ENCODE measurements at regions not wholly inside any gene's neighbourhood (a gene's known extent, or its start where the extent isn't known, plus 50 kb on each side); places are given as distances from the start of the nearest gene placed in this dataset.
"Not testable (repeated sequence)": the region's sequence is repeated elsewhere in the genome, so short reads cannot be mapped to it uniquely, and the experiment has no call there.

DNA sequence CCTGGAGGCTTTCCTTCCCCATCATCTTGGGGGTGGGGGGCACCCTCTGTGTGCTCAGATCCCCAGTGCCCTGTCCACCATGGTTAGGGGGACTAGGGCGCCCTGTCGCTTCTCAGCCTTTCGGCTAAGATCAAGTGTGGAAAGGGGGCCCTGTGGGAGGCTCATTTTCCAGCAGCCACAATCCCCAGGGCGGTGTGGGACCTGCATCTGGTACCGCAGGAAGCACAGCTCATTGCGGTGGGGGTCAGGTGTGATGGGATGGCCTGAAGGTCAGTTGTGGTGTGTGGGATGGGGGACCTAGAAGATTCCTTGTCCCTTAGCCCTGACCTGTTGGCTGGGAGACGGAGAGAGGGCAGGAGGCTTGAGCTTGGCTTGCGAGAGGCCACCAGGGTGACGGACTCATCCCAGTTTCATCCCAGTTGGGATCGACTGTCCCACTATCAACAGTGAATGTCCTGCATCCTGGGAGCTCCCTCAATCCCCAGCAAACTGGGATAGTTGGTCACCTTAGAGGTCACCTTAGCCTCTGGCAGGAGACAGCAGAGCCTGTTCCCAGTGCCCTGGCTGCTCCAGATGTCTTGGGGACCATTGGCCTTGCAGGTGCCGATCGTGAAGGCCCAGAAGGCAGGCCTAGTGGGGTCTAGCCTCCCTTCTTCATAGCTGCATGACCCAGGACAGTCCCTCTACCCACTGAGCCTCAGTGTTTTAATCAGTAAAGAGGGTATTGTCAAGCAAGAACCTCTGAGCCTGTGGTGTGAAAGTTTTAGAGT is 64.5 kb upstream of the PMEPA1 start:
- H3K27me3 Mint-ChIP-seq = peaks cover 9% of the 10 kb centered on the region
- H3K36me3 Mint-ChIP-seq = no peaks in the 10 kb centered on the region
- no peak overlapping the region for H3K27ac Mint-ChIP-seq
- H3K4me3 Mint-ChIP-seq = no peak overlapping the region
- no peaks in the 10 kb centered on the region for H3K9me3 Mint-ChIP-seq
- peaks cover 10% of the 10 kb centered on the region for H3K4me1 Mint-ChIP-seq (ENCODE audit: unreplicated experiment)
- TF ChIP-seq, protein P1, sequence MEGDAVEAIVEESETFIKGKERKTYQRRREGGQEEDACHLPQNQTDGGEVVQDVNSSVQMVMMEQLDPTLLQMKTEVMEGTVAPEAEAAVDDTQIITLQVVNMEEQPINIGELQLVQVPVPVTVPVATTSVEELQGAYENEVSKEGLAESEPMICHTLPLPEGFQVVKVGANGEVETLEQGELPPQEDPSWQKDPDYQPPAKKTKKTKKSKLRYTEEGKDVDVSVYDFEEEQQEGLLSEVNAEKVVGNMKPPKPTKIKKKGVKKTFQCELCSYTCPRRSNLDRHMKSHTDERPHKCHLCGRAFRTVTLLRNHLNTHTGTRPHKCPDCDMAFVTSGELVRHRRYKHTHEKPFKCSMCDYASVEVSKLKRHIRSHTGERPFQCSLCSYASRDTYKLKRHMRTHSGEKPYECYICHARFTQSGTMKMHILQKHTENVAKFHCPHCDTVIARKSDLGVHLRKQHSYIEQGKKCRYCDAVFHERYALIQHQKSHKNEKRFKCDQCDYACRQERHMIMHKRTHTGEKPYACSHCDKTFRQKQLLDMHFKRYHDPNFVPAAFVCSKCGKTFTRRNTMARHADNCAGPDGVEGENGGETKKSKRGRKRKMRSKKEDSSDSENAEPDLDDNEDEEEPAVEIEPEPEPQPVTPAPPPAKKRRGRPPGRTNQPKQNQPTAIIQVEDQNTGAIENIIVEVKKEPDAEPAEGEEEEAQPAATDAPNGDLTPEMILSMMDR (conservative IDR thresholded peaks at IDR 0.05) = no peak
- DNase-seq (ENCODE audit: extremely low spot score, unreplicated experiment) = no peak

DNA sequence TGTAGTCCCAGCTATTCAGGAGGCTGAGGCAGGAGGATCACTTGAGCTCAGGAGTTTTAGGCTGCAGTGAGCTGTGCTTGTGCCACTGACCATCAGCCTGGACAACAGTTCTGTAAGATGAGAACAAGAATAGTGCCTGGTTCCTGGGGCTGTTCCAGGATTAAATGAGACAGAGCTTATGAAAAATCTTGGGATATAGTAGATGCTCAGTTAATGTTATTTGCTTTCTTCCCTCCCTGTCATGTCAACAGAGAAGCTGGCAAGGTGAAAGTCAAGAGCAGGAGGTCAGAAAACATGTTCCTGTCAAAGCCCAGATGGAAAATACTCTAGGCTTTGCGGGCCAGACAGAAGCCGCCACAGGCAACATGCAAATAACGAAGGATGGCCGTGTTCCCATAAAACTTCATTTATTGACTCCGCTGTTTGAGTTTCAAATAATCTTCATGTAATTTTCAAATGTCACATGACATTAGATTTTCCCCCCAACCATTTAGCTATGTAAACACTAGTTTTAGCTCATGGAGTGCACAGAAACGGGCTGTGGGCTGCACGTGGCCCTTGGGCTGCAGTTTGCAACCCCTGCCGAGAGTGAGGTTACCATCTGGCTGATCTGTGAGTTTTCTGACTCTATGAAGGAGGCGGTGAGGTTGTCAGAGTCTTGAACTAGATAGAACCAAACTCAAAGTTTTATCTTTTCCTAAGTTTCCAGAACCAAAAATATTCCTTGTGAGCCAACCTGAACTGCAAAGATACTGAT is 63.4 kb upstream of the PMEPA1 start:
- no peak for DNase-seq (ENCODE audit: extremely low spot score, unreplicated experiment)
- no peak overlapping the region for H3K27ac Mint-ChIP-seq
- peaks cover 9% of the 10 kb centered on the region for H3K27me3 Mint-ChIP-seq
- no peaks in the 10 kb centered on the region for H3K36me3 Mint-ChIP-seq
- H3K4me1 Mint-ChIP-seq (ENCODE audit: unreplicated experiment) = peaks cover 11% of the 10 kb centered on the region
- no peak overlapping the region for H3K4me3 Mint-ChIP-seq
- H3K9me3 Mint-ChIP-seq = no peaks in the 10 kb centered on the region
- TF ChIP-seq, protein P1 (conservative IDR thresholded peaks at IDR 0.05) = no peak

DNA sequence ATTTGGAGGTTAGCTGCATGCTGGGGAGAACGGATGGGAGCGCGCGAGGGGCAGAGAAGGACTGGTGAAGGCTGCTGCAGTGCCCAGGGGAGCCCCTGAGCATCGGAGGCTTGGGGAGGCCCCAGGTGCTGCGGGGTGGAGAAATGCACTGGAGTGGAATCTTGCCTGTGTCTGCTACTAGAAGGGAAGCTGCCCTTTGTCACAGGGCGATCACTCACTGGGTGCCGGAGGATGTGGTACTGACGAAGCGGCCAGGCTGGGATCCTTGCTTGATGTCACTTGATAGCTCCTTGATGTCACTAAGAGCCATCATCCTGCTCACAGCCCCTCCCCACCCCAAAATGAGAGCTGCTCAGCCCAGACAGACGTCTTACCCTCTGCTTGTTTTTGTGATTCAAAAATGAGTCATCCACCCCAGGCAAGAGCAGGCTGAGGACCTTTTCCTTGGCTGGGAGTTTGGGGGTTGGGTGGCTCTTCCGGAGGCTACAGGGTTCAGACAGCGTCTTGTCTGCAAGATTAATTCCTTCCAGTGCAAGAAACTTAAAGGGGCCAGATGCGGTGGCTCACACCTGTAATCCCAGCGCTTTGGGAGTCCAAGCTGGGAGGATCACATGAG is 62.6 kb upstream of the PMEPA1 start:
- H3K36me3 Mint-ChIP-seq = no peaks in the 10 kb centered on the region
- H3K4me1 Mint-ChIP-seq (ENCODE audit: unreplicated experiment) = peaks cover 11% of the 10 kb centered on the region
- H3K4me3 Mint-ChIP-seq = no peak overlapping the region
- no peak for DNase-seq (ENCODE audit: extremely low spot score, unreplicated experiment)
- H3K9me3 Mint-ChIP-seq = no peaks in the 10 kb centered on the region
- H3K27ac Mint-ChIP-seq = no peak overlapping the region
- peaks cover 9% of the 10 kb centered on the region for H3K27me3 Mint-ChIP-seq
- TF ChIP-seq, protein P1 (conservative IDR thresholded peaks at IDR 0.05) = no peak

DNA sequence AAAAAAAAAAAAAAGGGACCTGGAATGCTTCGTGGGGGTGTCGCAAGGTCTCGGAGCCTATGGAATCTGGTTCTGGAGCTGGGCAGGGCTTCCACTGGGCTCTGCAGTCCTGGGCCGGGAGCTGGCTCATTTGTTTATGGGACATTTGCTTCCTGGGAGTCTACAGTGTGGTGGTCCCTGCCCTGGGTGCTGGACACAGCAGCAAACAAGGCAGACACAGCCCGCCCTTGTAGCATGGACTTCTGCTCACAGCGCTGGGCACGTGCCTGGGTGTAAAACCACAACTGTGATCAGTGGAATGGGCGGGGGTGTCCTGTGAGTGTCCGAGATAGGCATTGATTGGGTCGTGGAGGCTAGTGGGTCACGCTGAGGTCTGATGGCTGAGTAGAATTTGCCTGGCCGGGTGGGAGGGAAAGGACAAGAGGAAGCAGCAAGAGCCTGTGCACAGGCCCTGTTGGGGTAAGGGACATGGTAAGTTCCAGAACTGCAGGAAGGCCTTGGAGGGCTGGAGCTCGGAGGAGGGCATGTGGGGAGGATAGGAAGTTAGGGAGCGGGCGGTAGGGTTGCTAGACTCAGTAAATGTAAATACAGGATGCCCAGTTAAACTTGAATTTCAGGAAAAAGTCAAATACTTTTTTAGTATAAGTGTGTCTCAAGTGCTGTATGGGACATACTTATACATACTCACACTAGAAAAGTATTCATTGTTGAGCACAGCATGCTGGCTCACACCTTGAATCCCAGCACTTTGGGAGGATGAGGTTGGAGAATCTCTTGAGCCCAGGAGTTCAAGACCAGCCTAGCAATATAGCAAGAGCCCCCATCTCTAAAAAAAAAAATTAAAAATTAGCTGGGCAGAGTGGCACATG is 61.3 kb upstream of the PMEPA1 start:
- H3K9me3 Mint-ChIP-seq = no peaks in the 10 kb centered on the region
- H3K4me1 Mint-ChIP-seq (ENCODE audit: unreplicated experiment) = peaks cover 11% of the 10 kb centered on the region
- H3K36me3 Mint-ChIP-seq = no peaks in the 10 kb centered on the region
- no peak for DNase-seq (ENCODE audit: extremely low spot score, unreplicated experiment)
- H3K4me3 Mint-ChIP-seq = peak overlapping the region; percentile 11
- TF ChIP-seq, protein P1 (conservative IDR thresholded peaks at IDR 0.05) = no peak
- no peak overlapping the region for H3K27ac Mint-ChIP-seq
- H3K27me3 Mint-ChIP-seq = peaks cover 9% of the 10 kb centered on the region

DNA sequence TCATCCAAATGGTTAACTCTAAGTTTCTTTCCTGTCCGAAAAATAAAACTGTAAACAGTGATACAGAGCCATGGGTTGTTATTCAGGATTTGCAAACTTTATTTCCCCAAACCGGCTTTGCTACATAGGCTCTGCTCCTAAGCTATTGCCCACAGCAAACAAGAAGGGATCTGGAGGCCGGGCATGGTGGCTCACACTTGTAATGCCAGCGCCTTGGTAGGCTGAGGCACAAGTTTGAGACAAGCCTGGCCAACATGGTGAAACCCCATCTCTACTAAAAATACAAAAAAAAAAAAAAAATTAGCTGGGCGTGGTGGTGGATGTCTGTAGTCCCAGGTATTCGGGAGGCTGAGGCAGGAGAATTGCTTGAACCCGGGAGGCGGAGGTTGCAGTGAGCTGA is 60.6 kb upstream of the PMEPA1 start:
- H3K9me3 Mint-ChIP-seq; H3K4me3 Mint-ChIP-seq; H3K36me3 Mint-ChIP-seq; H3K27me3 Mint-ChIP-seq; H3K27ac Mint-ChIP-seq; DNase-seq (ENCODE audit: extremely low spot score, unreplicated experiment): not testable (repeated sequence)
- peaks cover 11% of the 10 kb centered on the region for H3K4me1 Mint-ChIP-seq (ENCODE audit: unreplicated experiment)

Measured in type B pancreatic cell (in vitro differentiated cells).